Fibroblast of villous mesenchyme (primary cell): ENCODE measurements at regions not wholly inside any gene's neighbourhood (a gene's known extent, or its start where the extent isn't known, plus 50 kb on each side); places are given as distances from the start of the nearest gene placed in this dataset.
"Not testable (repeated sequence)": the region's sequence is repeated elsewhere in the genome, so short reads cannot be mapped to it uniquely, and the experiment has no call there.

ENCODE experiments used
- DNase-seq: peaks from one replicate; pipeline ENCODE4 v3.0.0-alpha.2; 2010; ENCODE audit warnings: low read depth
- H3K4me3 ChIP-seq: 2 replicates; pipeline ENCODE4 v1.5.1; 2011; ENCODE audit warnings: low read depth, mild to moderate bottlenecking, low read length
- CTCF ChIP-seq: IDR thresholded peaks from 2 replicates; pipeline ENCODE4 v1.5.1; 2012; ENCODE audit warnings: low read depth, mild to moderate bottlenecking, low read length; ENCODE audit not compliant: insufficient read depth

GRCh38 chr1:157460381-157460780, 91.9 kb downstream of the FCRL5 start:
- no peak for DNase-seq
- TF ChIP-seq CTCF: no peak
- no peak overlapping the region for H3K4me3 ChIP-seq

- no peak for DNase-seq
- H3K4me3 ChIP-seq: no peak overlapping the region
- TF ChIP-seq CTCF: no peak
These were observed 95.0 kb downstream of the FCRL5 start for GRCh38 chr1:157457279-157457678.

- no peak for DNase-seq
- TF ChIP-seq CTCF: no peak
- no peak overlapping the region for H3K4me3 ChIP-seq
These were observed 97.0 kb downstream of the FCRL5 start for GRCh38 chr1:157455318-157455717.

- no peak overlapping the region for H3K4me3 ChIP-seq
- DNase-seq: no peak
- TF ChIP-seq CTCF: no peak
These were observed 102.2 kb downstream of the FCRL5 start for GRCh38 chr1:157450106-157450505.

GRCh38 chr1:157448636-157449035, 103.7 kb downstream of the FCRL5 start:
- no peak for DNase-seq

GRCh38 chr1:157446356-157446755, 106.0 kb downstream of the FCRL5 start:
- not testable (repeated sequence) for H3K4me3 ChIP-seq, DNase-seq

More at GRCh38 chr1:157448636-157449035, 103.7 kb downstream of the FCRL5 start:
- no peak for TF ChIP-seq CTCF
- H3K4me3 ChIP-seq: no peak overlapping the region

- DNase-seq, H3K4me3 ChIP-seq: not testable (repeated sequence)
These were observed 106.6 kb downstream of the FCRL5 start for GRCh38 chr1:157445616-157446140.

- H3K4me3 ChIP-seq: no peak overlapping the region
- DNase-seq: no peak
- no peak for TF ChIP-seq CTCF
These were observed 110.2 kb downstream of the FCRL5 start for GRCh38 chr1:157442065-157442464.
